HEK293T (cell line): ENCODE measurements at regions not wholly inside any gene's neighbourhood (a gene's known extent, or its start where the extent isn't known, plus 50 kb on each side); places are given as distances from the start of the nearest gene placed in this dataset.

Experiments
- ARNT ChIP-seq: fragments of 450-650 bp; IDR thresholded peaks from 2 replicates; pipeline ENCODE4 v1.6.1; 2017; ENCODE audit warnings: mild to moderate bottlenecking
- CTBP1 ChIP-seq: fragments of 450-650 bp; IDR thresholded peaks from 2 replicates; pipeline ENCODE4 v1.6.1; 2016; ENCODE audit warnings: borderline replicate concordance
- SP1 ChIP-seq: fragments of 450-650 bp; IDR thresholded peaks from 2 replicates; pipeline ENCODE4 v1.6.1; 2017

DNA sequence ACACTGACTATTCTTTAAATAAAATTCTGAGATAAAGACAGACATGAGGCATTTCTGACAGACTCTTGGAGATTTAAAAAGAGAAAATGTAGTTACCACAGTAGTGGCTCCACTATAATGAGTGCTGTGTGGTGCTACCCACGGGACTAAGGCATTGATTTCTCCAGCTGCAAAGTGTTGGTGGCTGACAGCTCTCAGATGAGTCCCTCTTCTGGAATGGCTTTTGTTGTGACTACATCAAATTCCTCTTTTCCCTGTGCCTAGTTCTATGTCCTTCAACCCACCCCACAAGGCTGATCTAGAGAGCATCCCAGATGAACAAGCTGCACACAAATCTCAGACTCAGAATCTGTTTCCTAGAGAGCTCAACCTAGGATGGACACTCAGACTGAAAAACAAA, 884.8 kb upstream of the ZEB2 start:
- TF ChIP-seq CTBP1 (no peak), SP1 (no peak), ARNT (no peak)
